ENCODE measurements at regions not wholly inside any gene's neighbourhood (a gene's known extent, or its start where the extent isn't known, plus 50 kb on each side); places are given as distances from the start of the nearest gene placed in this dataset.
"Not testable (repeated sequence)": the region's sequence is repeated elsewhere in the genome, so short reads cannot be mapped to it uniquely, and the experiment has no call there.

- no peak for DNase-seq (ENCODE audit: low spot score)
These were observed 227.3 kb upstream of the GIMD1 start for GRCh38 chr4:106595906-106596305.

- no peak for DNase-seq (ENCODE audit: low spot score)
These were observed 225.8 kb upstream of the GIMD1 start for GRCh38 chr4:106594291-106594952.

GRCh38 chr4:106588891-106589290, 220.3 kb upstream of the GIMD1 start:
- DNase-seq (ENCODE audit: low spot score): no peak

GRCh38 chr4:106587558-106587957, 219.0 kb upstream of the GIMD1 start:
- peak; percentile 68 for DNase-seq (ENCODE audit: low spot score)

- DNase-seq (ENCODE audit: low spot score): no peak
These were observed 217.4 kb upstream of the GIMD1 start for GRCh38 chr4:106585915-106586349.

- no peak for DNase-seq (ENCODE audit: low spot score)
These were observed 215.9 kb upstream of the GIMD1 start for GRCh38 chr4:106584337-106584989.

- DNase-seq (ENCODE audit: low spot score): no peak
These were observed 215.0 kb upstream of the GIMD1 start for GRCh38 chr4:106583567-106583966.

GRCh38 chr4:106583108-106583507, 214.5 kb upstream of the GIMD1 start:
- DNase-seq (ENCODE audit: low spot score): no peak

- DNase-seq (ENCODE audit: low spot score): no peak
These were observed 213.5 kb upstream of the GIMD1 start for GRCh38 chr4:106582103-106582502.

- no peak for DNase-seq (ENCODE audit: low spot score)
These were observed 210.7 kb upstream of the GIMD1 start for GRCh38 chr4:106579236-106579635.

GRCh38 chr4:106569146-106570031, 200.8 kb upstream of the GIMD1 start:
- no peak for DNase-seq (ENCODE audit: low spot score)

GRCh38 chr4:106565727-106566126, 197.1 kb upstream of the GIMD1 start:
- DNase-seq (ENCODE audit: low spot score): no peak

GRCh38 chr4:106563637-106564036, 195.1 kb upstream of the GIMD1 start:
- not testable (repeated sequence) for DNase-seq (ENCODE audit: low spot score)

GRCh38 chr4:106551724-106552123, 183.1 kb upstream of the GIMD1 start:
- DNase-seq (ENCODE audit: low spot score): no peak

GRCh38 chr4:106548446-106549044, 180.0 kb upstream of the GIMD1 start:
- DNase-seq (ENCODE audit: low spot score): no peak

- DNase-seq (ENCODE audit: low spot score): no peak
These were observed 177.8 kb upstream of the GIMD1 start for GRCh38 chr4:106546370-106546769.

- DNase-seq (ENCODE audit: low spot score): not testable (repeated sequence)
These were observed 174.0 kb upstream of the GIMD1 start for GRCh38 chr4:106542609-106543008.

- no peak for DNase-seq (ENCODE audit: low spot score)
These were observed 172.7 kb upstream of the GIMD1 start for GRCh38 chr4:106541253-106541652.

GRCh38 chr4:106530821-106531220, 162.2 kb upstream of the GIMD1 start:
- peak; percentile 21 for DNase-seq (ENCODE audit: low spot score)

- no peak for DNase-seq (ENCODE audit: low spot score)
These were observed 161.4 kb upstream of the GIMD1 start for GRCh38 chr4:106530024-106530361.

GRCh38 chr4:106529348-106530023, 160.9 kb upstream of the GIMD1 start:
- no peak for DNase-seq (ENCODE audit: low spot score)

GRCh38 chr4:106527316-106527715, 158.7 kb upstream of the GIMD1 start:
- no peak for DNase-seq (ENCODE audit: low spot score)

Measured in umbilical cord (tissue), 1 donor.